ENCODE measurements at regions not wholly inside any gene's neighbourhood (a gene's known extent, or its start where the extent isn't known, plus 50 kb on each side); places are given as distances from the start of the nearest gene placed in this dataset.

DNA sequence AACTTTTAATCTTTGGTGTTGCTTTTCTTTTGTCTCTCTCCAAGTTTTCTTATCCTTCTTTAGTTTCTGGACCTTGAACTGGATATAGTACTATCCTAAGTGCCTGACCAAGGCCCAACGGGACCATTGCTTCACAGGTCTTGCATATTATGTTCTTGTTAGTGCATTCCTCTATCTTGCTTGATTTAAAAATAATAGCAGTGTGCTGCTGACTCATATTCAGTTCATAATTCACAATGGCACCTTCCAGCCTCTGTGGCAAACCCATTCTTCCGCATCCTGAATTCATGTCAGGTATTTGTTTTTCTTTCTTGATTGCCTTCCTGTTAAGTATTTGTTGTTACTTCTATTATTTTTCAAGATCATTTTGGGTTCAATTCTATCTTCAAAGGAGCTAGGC, 197.1 kb upstream of the GIMD1 start:
- TF ChIP-seq POLR2A (IDR thresholded peaks at IDR 0.05; ENCODE audit: low read length) (no peak), GATA1 (IDR thresholded peaks at IDR 0.05; ENCODE audit: low read depth, low read length) (no peak)
